Left ventricle myocardium superior (tissue), 1 donor: ENCODE measurements at regions not wholly inside any gene's neighbourhood (a gene's known extent, or its start where the extent isn't known, plus 50 kb on each side); places are given as distances from the start of the nearest gene placed in this dataset.
"Not testable (repeated sequence)": the region's sequence is repeated elsewhere in the genome, so short reads cannot be mapped to it uniquely, and the experiment has no call there.

ENCODE experiments used
- ATAC-seq: fragments of 200-7000 bp; cut with Tn5 transposase; one replicate; pipeline ENCODE4 v1.9.1; 2020; ENCODE audit warnings: mild to moderate bottlenecking, moderate library complexity
- DNase-seq: peaks from one replicate; pipeline ENCODE4 v3.0.0-alpha.2; 2020
- intact Hi-C: fragments of 100-400 bp; cut with micrococcal nuclease; formaldehyde crosslinking; loops from one replicate; pipeline ENCODE4 v1.11.0; 2022
- donor health status: DM: no; HTN: yes; CAD: no; lungs with severe emphysema.

DNA sequence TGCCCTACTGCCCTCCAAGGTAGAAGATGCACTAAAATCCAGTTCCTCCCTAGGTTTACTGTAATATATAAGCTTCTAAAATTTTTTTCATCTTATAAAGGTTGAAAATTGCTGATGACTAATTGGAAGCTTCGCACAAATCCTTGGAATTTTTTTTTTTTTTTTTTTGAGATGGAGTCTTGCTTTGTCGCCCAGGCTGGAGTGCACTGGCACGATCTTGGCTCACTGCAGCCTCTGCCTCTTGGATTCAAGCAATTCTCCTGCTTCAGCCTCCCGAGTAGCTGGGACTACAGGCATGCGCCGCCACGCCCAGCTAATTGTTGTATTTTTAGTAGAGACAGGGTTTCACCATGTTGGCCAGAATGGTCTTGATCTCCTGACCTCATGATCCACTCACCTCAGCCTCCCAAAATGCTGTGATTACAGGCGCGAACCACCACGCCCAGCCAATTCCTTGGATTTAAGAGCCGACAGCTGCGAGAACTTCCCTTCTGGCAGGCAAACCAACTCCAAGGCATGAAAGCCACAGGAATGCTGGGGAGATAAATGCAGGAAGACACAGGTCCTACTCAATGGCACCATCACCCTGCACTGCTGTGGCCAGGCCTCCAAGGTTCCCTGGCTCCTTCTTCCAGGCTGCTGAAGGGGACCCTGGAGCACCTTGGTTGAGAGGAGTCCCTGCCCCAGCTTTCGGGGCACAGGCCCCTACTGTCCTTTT, 98.9 kb upstream of the CHD2 start:
- not testable (repeated sequence) for DNase-seq, ATAC-seq
- intact Hi-C loops = loop anchor here (10.0 kb wide), 1 partner anchor 114 kb away; no protein-coding TSS in a partner anchor

DNA sequence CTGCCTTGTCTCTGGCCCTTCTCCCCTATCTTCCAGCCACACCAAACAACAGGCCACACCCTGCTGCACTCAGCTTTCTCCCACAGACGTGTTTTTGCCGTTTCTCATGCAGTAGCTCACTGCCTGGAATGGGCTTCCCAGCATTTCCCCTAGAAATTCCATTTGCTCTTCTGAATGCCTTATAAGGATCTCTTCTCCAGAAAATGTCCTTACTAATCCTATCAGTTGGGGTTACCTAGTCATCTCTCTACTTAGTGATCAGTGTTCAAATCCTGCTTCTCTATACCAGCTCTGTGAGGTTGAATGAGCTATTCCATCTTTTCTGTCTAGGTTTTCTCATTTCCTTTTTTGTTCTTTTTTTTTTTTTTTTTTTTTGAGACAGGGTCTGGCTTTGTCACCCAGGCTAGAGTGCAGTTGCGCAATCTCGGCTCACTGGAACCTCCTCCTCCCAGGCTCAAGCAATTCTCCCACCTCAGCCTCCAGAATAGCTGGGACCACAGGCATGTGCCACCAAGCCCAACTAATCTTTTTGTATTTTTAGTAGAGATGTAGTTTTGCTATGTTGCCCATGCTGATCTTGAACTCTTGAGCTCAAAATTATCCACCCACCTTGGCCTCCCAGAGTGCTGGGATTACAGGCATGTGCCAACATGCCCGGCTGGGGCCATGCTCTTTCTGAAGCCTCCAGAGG, 98.2 kb upstream of the CHD2 start:
- intact Hi-C loops = loop anchor here (10.0 kb wide), 1 partner anchor 113 kb away; no protein-coding TSS in a partner anchor
- DNase-seq = peak; percentile 72
- peak; percentile 21 for ATAC-seq

DNA sequence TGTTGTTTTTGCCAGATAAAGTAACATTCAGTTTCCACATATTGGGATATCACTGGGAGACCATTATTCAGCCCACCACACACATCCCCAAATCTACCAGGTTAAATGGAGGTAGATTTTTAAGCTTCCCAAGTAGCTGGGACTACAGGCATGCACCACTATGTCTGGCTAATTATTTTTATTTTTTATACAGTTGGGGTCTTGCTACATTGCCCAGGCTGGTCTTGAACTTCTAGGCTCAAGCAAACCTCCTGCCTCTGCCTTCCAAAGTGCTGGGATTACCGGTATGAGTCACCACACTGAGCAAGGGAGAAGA, 96.6 kb upstream of the CHD2 start:
- intact Hi-C loops = loop anchor here (10.0 kb wide), 1 partner anchor 111 kb away; no protein-coding TSS in a partner anchor
- ATAC-seq (no peak), DNase-seq (no peak)

DNA sequence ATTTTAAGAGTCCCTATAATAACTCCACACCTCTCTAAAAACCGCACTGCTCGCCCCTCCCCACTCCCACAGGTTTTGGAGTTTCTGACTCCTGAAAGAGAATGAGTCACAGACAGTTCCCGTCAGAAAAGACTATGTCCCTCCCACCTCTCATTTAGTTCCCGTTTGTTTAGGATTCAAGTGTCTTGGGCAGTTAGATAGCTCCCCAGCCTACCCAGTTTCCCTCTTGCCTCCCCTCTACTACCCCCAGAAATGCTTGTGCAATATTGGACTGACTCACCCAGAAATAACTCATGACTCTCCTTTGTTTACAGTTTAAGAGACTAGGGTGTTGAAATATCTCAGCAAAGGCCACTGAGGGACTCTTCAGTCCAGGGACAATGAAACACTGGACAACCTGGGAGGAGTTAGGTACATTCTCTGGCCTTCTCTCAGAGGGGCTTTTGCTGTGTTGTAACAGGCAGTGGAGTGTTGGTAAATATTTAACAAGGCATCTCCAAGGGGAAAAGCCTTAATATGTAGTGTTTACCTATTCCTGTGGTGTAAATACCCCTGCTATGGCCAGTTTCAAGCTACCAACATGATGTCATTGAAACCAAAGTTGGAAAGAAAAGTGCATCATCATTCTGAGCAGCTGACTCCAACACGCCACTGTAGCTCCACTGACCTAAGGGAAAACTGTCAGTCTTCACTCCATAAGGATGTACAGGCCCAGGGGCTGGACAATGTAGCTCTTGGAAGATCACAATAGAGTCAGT, 96.1 kb upstream of the CHD2 start:
- DNase-seq (peak; percentile 64), ATAC-seq (peak; percentile 80)
- intact Hi-C loops = loop anchor here (10.0 kb wide), 1 partner anchor 111 kb away; no protein-coding TSS in a partner anchor

- intact Hi-C loops = loop anchor here (10.0 kb wide), 1 partner anchor 110 kb away; no protein-coding TSS in a partner anchor
- ATAC-seq, DNase-seq: not testable (repeated sequence)
Measured at GRCh38 chr15:92804610-92804936, 95.6 kb upstream of the CHD2 start.

DNA sequence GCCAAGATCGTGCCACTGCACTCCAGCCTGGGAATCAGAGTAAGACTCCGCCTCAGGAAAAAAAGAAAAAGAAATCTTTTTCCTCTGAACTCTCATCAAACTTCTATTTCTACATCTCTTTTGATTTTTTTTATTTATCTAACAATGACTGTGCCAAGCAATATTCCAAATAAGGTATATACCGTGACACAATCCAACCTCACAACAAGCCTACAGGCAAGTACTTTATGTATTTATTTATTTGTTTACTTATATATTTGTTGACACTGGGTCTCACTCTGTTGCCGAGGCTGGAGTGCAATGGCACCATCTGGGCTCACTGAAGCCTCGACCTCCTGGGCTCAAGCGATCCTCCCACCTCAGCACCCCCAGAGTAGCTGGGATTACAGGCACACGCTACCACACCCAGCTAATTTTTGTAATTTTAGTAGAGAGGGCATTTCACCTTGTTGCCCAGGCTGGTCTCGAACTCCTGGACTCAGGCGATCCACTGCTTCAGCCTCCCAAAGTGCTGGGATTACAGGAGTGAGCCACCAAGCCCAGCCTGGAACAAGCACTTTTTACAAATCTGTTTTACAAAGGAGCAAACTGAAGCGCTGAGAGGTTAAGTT, 94.9 kb upstream of the CHD2 start:
- DNase-seq = no peak
- ATAC-seq = no peak

GRCh38 chr15:92806171-92806570, 94.0 kb upstream of the CHD2 start:
- DNase-seq, ATAC-seq: not testable (repeated sequence)
- intact Hi-C loops = loop anchor here (10.0 kb wide), 1 partner anchor 109 kb away; no protein-coding TSS in a partner anchor

More for the DNA sequence above, 94.9 kb upstream of the CHD2 start:
- intact Hi-C loops = loop anchor here (10.0 kb wide), 1 partner anchor 110 kb away; no protein-coding TSS in a partner anchor

- DNase-seq (peak; percentile 50), ATAC-seq (no peak)
- intact Hi-C loops = loop anchor here (10.0 kb wide), 1 partner anchor 108 kb away; no protein-coding TSS in a partner anchor
Measured at GRCh38 chr15:92806763-92807162, 93.4 kb upstream of the CHD2 start.

GRCh38 chr15:92807971-92808571, 92.1 kb upstream of the CHD2 start:
- DNase-seq (no peak), ATAC-seq (no peak)
- intact Hi-C loops = loop anchor here (10.0 kb wide), 1 partner anchor 107 kb away; no protein-coding TSS in a partner anchor

DNA sequence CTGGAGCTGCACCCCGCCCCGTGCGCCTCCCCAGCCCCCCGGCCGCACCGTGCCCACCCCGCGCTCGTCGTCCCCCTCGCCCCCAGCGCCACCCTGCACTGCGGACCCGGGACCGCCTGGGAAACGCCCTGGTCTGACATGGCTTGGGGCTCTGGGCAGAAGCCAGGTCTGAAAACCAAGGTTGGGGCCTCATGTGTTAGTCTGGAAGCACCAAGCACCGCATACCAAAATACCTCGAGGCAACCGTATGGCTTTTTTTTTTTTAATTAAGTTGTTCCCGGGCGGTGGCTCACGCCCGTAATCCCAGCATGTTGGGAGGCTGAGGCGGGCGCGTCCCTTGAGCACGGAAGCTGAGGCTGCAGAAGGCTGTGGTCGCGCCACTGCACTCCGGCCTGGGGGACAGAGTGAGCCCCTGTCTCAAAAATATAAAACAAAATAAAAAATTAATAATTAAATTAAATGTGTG, 91.5 kb upstream of the CHD2 start:
- intact Hi-C loops = loop anchor here (10.0 kb wide), 1 partner anchor 106 kb away; no protein-coding TSS in a partner anchor
- DNase-seq = no peak

GRCh38 chr15:92809064-92809879, 90.9 kb upstream of the CHD2 start:
- ATAC-seq (peak; percentile 90), DNase-seq (peak; percentile 100)
- intact Hi-C loops = loop anchor here (10.0 kb wide), 1 partner anchor 106 kb away; no protein-coding TSS in a partner anchor

More for the DNA sequence above, 91.5 kb upstream of the CHD2 start:
- peak; percentile 9 for ATAC-seq

DNA sequence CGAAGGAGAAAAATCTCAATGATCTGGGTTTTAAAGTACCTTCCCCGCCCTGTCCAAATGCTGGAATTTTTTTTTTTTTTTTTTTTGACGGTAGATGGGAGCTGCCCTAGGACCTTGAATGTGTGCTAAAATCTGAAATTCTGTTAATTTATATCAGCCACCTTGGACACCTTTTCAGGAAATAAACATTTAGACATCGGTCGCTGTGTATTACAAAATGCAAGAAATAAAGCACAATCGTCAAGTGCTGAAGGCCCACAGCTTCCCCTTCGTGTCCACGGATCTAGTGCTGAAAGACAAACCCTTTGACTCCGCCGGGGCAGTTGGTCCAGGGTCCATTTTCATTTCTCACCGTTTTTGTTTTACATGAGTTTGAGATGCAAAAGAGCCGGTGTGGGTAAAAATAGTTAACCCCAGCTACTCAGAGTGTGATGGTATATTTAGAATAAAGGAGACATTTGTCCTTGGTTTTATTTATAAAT, 90.2 kb upstream of the CHD2 start:
- intact Hi-C loops = loop anchor here (5.0 to 10.0 kb wide), 2 partner anchors 77 to 105 kb away; no protein-coding TSS in a partner anchor
- DNase-seq (no peak), ATAC-seq (peak; percentile 19)

DNA sequence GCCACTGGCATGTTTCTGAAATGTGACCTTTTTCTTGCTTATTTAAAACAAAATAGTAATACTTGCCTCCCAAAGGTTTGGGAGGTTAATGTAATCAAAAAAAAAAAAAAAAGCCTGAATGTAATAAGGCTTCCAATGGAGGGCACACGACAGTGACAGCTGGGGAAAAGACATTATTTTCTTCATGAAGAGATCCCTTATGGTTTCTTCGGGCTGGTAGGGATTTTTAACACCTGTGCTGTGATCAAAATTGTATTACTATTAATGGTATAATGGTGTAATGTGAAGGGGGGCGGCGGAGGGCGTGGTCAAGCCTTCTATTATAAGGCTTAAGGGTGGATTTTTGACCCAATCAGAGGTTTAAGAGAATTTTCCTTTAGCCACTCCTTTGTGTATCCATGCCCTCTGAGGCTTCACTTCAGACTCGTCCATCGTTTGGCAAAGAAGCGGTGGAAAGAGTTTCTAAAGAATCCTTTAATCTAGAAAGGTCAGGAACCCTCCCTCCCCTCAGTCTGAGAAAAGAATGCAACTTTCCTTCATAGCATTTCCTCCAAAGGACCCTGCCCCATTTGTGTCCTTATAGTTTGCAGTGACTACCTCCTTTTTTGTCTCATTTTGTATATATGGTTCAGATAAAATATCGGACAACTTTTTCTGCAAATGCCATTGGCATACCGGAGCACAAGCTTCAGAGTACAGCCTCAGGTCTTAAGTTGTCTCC, 89.5 kb upstream of the CHD2 start:
- ATAC-seq (peak; percentile 24), DNase-seq (peak; percentile 86)
- intact Hi-C loops = loop anchor here (5.0 kb wide), 1 partner anchor 77 kb away; no protein-coding TSS in a partner anchor

DNA sequence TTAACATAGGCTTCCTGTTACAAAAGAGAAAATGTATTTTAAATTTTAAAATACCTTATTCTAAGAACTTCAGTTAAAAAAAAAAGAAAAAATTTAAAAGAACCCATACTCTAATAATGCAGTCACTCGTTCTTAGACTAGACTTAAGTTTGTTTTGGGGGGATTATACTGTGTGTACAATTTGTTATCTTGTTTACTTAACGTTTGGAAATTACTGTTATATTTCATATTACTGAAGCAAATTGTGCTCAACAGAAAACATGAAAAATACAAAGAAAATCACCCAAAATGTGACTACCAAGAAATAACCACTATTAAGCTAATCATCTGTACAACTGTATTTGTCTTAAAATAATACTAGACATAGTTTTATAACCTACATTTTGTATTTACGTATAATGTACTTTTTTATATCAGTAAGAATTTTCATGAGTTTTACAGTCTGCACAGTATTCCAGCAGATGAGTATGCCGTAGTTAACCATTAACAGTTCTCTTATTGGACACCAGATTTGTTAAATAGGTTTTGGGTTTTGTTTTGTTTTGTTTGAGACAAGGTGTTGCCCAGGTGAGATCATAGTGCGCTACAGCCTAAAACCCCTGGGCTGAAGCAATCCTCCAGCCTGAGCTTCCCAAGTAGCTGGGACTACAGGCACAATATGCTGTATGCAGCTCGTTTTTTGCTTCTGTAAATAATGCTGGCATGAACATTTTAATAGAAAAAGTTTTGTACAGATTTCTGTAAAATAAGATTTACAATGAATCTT, 88.8 kb upstream of the CHD2 start:
- DNase-seq (no peak), ATAC-seq (no peak)
- intact Hi-C loops = loop anchor here (5.0 kb wide), 1 partner anchor 76 kb away; no protein-coding TSS in a partner anchor

GRCh38 chr15:92812271-92812670, 87.9 kb upstream of the CHD2 start:
- DNase-seq (no peak), ATAC-seq (no peak)
- intact Hi-C loops = loop anchor here (5.0 kb wide), 1 partner anchor 75 kb away; no protein-coding TSS in a partner anchor

DNA sequence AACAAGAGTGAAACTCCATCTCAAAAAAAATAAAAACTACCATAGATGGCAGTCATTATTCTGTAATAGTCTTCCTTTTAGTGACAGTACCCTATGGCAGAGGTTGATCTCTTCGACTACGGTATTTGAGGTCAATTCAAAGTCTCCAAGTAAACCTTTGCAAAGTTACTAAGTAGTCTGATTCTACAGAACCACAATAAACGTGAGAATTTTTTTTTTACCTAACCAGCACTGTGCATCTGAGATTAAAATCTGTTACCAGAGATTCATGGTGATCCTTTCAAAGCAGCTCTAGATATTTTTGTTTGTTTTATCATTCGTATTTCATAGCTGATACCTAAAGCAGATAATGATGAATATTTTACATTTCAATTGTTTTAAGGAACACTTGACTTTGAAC, 86.6 kb upstream of the CHD2 start:
- no peak for DNase-seq
- no peak for ATAC-seq
- intact Hi-C loops = loop anchor here (5.0 kb wide), 1 partner anchor 74 kb away; no protein-coding TSS in a partner anchor
